C4-2B (cell line): ENCODE measurements at regions not wholly inside any gene's neighbourhood (a gene's known extent, or its start where the extent isn't known, plus 50 kb on each side); places are given as distances from the start of the nearest gene placed in this dataset.

Source experiments
- ZFX ChIP-seq: fragments of 450-650 bp; IDR thresholded peaks from 2 replicates; pipeline ENCODE4 v1.6.1; 2017
- TF ChIP-seq, protein P1 (sequence below): fragments of 450-650 bp; conservative IDR thresholded peaks from 2 replicates; pipeline ENCODE4 v1.5.1; 2017; ENCODE audit warnings: mild to moderate bottlenecking

DNA sequence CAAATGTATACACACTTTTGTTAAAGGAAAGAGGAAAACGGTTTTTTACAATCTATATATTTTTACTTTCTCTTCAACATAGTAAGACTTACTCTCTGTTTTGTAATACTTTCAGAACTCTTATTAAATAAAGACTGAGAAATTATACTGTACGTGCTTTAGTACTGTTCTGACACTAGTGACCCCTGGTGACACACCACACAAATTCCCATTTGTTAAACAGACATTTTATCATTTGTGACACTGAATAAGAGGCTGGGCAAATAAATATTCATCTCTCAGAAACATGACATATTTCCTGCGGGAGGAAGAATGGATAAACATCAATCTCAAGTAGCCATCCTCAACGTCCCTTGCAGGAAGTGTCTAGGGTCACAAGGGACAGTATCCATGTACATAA lies 68.9 kb upstream of the ZNF33B start:
- TF ChIP-seq, protein P1, sequence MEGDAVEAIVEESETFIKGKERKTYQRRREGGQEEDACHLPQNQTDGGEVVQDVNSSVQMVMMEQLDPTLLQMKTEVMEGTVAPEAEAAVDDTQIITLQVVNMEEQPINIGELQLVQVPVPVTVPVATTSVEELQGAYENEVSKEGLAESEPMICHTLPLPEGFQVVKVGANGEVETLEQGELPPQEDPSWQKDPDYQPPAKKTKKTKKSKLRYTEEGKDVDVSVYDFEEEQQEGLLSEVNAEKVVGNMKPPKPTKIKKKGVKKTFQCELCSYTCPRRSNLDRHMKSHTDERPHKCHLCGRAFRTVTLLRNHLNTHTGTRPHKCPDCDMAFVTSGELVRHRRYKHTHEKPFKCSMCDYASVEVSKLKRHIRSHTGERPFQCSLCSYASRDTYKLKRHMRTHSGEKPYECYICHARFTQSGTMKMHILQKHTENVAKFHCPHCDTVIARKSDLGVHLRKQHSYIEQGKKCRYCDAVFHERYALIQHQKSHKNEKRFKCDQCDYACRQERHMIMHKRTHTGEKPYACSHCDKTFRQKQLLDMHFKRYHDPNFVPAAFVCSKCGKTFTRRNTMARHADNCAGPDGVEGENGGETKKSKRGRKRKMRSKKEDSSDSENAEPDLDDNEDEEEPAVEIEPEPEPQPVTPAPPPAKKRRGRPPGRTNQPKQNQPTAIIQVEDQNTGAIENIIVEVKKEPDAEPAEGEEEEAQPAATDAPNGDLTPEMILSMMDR: peak; percentile 18
- TF ChIP-seq ZFX: no peak
